GM18909 (cell line): ENCODE measurements at regions not wholly inside any gene's neighbourhood (a gene's known extent, or its start where the extent isn't known, plus 50 kb on each side); places are given as distances from the start of the nearest gene placed in this dataset.
"Not testable (repeated sequence)": the region's sequence is repeated elsewhere in the genome, so short reads cannot be mapped to it uniquely, and the experiment has no call there.

Source experiments
- ATAC-seq: cut with Tn5 transposase; IDR thresholded peaks from one replicate; pipeline ENCODE4 v1.9.1; 2021; ENCODE audit warnings: mild to moderate bottlenecking; ENCODE audit not compliant: unreplicated experiment, poor library complexity

DNA sequence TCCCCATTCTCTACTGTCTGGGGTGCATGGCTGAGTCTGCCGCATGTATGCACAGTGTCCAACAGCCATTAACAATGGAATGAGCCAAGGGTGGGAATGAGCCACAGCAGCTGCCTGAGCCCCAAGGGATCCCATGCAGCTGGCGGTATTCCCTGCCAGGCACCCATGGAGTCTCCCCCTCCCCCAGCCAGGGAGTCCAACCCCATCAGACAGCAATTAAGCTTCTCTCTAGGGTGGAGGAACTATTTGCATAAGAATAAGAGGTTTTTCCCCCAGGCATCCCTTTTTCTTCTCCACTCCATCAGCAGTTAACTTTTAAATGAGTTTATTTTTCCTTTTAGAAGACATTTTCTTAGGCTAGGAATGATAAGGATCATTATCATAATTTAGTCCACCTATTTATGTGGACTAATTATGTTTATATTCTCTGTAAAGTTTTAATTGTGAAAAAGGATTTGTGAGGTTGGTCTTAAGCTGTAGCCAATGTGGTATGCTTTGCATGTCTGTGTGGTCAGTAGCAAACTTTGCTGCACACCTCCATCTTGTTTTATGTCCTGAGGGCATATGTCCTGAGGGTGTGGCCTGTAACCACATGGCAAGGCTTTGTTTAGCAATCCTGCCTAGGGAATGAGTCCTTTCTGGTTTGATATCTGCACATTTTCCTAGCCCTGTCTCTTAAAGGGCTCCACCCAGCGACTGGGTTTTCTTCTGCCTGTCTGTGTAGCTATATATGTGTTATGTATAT lies 158.9 kb upstream of the OLIG3 start:
- no peak for ATAC-seq

DNA sequence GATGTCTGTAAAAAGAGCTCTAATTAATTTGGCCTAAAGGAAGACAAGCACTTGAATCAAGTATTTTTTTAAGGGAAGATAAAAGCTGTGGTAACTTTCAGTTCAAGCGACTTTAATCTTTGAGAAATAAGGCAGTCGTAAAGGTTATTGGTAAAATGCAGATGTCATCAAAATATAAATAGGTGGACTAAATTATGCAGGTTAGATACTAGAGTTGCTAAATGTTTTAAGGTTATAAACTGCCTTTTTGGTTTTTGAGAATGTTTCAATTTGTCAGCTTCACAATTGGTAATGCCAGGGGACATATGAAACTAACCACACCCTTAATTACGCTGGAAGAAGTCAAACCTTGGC lies 159.5 kb upstream of the OLIG3 start:
- no peak for ATAC-seq

DNA sequence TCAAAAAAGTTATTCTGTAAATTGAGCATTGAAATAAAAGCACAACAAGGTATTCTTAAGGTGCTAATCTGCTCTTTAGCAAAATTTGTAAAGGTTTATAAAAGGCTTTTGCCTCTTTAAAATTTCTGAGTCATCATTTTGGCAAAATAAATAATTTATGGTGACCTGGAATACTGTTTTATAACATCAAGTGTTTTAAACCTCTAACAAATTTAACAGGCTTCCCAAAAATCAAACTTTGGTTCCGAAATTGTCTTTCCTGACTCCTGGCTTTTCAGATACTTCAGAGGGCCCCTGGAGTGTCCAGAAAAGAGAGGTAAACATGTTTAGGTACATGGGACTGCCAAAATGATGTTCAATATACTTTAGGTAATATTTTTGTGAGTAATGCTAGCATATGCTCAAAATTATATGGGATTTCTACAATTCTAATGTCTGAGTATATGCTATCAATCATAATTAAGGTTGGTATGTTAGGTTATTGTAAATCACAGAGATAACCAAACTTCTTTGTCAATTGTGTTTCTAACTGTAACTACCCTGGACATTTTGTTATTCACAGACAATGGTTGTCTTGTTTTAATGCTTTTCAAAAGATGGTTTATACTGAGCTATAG lies 160.3 kb upstream of the OLIG3 start:
- ATAC-seq: no peak

DNA sequence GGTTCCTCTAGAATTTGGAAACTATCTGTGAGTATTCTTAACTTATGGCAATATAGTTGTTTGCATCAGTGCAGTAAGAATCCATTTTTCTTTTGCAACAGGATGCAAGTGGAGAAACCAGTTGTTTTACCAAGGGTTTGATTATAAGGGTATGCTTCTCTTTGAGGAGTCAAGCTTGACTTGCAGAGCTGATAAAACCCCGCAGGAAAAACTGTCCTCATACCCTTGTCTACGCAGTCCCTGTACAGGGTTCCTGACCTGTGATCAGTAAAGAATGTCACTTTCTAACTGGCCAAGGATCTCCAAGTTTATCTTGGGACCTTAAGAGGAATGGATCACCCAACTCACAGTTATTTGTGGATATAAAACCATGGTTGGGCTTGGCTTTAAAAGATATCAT lies 161.1 kb upstream of the OLIG3 start:
- ATAC-seq: no peak

DNA sequence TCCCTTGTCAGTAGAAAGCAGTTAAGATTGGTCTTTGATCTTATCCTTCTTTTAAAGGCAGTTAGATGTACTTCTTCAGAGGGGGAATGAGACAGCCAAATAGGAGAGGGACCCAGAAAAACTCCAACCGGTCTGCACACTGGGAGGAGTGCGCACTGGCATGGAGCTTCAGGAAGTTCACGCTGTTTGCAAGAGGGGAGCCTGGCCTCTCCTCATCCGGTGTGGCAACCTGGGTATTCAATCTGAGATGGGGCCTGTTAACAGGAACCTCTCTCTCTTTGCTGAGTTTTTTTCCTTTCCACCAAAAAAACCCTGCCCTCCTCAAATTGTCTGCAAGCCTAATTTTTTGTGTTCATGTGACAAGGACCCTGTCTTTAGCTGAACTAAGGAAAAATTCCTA lies 162.5 kb upstream of the OLIG3 start:
- no peak for ATAC-seq

DNA sequence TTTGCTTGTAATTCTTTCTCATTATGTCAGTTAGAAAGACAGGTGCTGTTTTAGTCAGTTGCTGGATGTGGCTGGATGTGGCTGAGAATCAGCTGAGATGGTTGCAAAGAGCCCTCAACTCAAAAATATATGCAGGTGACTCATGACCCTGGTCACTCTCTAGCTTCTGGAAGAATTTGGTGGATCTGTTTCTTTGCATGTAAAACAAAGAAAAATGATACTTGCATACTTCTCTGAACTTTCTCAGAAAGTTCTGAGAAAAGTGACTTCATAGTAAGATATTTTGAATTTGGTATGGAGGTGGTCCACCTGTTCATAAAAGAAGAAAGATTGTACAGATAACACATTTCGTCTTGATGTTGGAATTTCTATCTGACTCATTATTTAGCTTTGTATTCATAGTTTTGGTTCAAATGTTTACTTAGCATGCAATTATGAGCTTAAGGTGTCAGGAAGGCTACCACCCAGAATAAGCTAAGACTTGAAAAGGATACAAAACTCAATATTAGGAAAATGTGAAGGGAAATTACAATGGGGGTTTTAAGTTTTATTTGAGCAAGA lies 163.2 kb upstream of the OLIG3 start:
- no peak for ATAC-seq

DNA sequence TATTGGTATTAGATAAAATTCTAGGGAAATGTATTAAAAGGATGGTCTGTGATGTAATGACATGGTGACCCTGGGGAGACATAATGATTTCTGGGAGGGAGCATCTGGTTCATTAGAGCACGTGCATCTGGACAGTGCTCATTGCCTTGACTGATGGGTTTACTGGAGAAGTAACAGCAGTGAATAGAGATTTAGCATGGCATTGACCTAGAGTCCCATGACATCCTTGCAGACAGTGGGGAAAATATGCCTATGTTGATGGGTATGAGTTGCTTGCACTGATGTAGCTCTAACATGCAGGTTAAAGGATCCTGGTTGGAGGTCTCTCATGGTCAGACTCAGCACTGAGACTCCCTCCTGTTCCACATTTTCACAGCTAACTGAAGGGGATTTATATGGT lies 164.1 kb upstream of the OLIG3 start:
- no peak for ATAC-seq

DNA sequence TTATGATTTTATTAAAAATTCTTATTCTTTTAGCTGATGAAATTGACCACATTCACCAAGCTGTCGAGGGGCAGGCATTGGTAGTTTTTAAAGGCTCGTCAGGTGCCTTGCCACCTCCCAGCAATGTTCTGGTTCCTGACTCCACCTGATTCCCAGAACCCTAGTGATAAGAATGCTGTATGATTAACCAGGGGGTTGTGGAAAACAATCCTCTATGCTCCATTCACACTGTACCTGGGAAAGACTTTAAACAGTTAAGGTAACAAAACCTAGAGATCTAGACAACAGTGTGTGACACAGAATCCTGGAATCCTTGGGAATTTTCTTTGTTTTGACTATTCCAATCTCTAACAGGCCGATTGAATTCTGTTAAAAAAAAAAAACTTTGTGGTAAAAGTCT lies 165.7 kb upstream of the OLIG3 start:
- ATAC-seq: no peak

DNA sequence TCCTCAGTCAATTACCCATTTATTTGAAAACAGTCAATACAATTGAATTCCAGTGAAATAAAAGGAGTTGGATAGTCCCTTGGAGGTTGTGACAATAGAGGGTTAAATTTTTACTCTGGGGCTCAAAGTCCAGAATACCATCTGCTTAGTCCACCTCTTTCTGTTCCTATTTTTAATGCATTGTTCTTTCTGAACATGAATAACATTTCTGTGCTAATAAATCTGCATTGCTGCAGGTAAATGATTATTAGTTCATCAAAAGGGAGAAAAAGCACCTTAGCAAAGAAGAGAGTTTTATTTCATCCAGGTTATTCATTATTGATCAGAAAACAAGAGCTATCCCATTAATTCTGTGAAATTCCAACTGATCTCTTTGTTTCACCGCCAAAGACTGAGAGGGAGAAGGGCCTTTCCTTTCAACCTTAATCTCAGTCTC lies 166.1 kb upstream of the OLIG3 start:
- no peak for ATAC-seq

DNA sequence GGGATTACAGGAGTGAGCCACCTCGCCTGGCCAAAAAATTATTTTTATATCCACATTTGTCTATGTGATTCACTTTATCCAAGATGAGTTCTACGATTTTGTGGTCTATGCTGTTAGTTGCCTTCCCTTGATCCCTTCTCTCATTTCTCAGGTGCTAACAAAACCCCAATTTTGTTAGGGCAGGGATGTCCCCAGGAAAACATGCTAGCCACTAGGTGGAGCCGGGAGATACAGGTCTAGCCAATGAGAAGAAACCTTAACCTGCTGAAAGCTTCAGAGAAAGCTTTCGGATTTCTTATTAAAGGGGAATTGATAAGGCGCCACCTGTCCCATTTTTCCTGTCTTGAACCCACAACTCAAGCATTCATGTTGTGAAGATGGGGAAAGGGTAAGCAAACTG lies 167.4 kb upstream of the OLIG3 start:
- no peak for ATAC-seq

DNA sequence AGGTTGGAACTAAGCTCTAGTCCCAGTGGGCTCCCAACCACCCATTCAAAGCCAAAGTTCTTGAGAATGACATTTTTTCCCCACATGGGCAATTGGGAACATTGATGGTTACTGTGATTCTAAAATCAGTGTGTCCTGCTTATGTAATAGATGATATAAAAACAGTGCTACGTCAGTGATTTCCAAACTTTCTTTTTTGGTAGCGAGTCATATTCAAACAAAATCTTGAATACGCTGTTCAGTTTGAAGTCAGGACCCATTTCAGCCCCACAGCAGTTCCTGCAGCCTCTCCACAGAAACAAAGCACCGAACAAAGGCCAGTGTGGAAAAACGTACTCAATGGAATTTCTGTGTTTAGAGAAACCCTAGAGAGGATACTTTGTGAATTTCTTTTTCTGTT lies 170.0 kb upstream of the OLIG3 start:
- no peak for ATAC-seq

DNA sequence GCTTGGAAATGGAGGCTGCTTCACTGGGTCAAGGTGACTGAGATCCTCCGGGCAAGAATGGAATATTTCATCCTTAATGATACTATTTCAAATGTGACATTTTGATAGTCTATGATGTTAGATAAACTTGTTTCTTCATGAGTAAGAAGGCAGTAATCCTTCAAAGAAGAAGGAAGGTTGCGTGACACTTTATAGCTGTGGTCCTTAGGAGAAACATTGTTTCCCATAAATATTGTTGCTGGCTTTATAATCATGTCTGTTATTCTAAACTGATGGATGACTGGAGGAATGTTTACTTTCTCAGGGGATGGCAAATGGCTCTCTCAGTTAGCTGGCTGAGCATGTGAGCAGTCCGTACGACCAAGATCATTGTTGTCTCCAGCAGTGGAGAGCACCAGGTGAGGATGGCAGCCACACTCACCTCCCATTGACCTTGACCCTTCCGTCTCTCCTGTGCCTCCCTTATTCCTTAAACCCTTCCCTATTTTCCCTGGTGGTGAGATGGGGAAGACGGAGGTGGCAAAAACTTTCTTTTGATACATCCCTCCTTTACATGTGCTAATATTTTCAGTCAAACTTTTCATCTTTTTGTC lies 171.2 kb upstream of the OLIG3 start:
- no peak for ATAC-seq

DNA sequence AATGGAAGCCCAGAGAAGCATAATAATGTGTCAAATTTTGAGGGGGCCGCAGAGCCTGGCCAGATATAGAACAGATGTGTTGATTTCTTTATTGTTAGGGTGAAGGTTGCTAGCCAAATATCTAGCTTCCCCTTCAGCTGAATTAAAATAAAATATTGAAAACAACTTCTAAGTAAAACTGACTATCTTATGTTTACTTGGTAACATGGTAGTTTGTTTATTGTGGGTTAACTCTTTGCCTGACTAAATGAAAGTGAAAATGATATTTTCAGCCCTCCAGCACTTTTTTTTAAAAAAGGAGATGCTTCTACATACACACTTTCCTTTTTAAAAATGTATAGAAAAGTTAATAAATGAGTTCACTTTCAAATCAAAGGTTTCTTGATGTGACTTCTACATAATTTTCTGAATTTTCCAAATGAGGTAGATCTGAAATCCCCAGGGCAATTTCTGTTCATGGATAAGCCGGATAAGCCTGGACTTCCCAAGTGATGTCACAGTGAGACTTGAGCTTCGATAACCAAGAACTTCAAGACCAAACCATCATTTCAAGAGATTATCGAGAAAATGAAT lies 172.1 kb upstream of the OLIG3 start:
- ATAC-seq: no peak

DNA sequence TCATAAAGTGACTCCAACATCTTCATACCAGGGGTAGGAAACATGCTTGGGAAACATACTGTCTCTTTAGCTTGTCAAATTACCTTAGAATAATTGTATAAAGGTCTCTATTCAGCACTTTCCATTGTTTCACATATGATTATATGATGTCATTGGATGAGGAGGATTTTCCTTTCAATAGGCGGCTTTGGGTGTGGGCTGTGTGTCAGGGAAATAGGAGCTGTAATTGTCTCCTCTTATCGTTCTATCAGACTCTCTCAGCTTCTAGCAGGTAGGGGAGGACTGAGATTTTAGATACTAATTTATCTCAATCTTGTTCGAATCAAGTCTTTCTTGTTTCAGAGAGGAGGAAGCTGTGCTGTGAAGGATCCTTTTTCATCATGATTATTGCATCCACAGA lies 179.4 kb upstream of the OLIG3 start:
- no peak for ATAC-seq

DNA sequence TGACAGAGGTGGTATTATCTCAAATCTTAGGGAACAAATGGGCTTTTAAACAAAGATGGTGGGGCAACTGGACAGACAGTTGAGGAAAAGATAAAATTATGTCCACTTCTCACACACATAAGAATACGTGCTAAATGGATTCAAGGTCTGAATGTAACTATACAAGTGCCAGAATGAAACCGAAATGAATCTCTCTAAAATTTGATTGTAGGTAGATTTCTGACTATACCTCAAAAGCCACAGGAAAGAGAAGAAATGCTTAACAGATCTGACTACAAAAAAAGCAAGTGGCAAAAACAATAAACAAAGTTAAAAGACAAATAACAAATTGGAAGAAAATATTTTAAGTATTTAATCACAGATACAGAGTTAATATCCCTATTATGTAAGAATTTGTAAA lies 182.7 kb upstream of the OLIG3 start:
- no peak for ATAC-seq

DNA sequence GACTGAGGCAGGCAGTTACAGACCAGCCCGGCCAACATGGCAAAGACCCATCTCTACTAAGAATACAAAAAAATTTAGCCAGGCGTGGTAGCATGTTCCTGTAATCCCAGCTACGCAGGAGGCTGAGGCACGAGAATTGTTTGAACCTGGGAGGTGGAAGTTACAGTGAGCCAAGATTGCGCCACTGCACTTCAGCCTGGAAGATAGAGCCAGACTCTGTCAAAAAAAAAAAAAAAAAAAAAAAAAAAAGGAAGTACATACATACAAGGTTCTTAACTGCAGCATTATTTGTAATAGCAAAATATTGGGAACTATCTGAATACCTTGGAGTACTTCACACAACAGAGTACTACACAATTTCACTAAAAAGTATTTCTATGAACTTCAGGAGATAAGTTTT lies 183.5 kb upstream of the OLIG3 start:
- ATAC-seq: no peak

DNA sequence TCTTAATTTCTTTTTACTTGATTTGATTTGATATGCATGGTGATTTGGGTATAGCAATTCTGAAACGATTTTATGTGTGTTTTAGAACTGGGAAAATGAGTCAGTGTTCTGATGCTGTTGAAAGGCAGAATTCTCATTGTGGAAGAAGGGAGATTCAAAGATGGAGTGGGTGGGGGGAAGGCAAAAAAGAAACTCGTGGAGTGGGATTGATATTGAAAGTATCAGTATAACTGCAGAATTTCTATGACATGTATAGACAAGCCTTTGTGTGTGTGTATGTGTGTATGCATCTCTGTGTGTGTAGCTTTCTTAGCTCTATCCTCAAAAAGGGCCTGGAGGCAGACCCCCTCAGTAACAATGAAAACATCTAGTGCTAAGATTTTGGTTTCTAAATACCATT lies 184.3 kb upstream of the OLIG3 start:
- no peak for ATAC-seq

DNA sequence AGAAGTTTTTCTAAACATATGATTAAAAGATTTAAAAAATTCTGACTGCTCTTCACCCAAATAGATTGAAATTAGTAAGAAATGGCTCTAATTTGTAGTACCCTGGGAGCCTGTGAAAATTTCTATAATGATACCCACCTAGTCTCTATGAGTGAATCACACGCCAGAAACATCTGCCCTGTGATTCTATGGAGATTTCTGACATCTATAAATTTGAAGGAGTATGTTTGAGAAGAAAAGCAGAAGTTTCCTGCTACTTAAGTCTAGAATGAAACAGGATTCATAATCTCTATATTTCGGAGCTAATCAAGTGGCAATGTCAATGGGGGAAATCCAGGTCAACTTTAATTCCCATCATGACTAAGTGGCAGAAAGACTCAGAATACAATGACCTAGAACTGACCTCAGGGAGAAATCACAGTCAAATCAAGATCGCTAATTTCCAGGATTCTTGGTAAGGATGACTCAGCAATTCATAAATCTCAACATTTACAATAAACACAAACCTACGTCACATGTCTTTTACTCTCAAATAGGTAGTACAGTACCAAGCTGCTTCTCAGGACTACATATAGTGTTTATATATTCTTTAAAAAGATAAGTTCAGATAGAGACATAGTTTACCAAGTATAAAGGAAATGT lies 186.2 kb upstream of the TNFAIP3 start:
- ATAC-seq: no peak

DNA sequence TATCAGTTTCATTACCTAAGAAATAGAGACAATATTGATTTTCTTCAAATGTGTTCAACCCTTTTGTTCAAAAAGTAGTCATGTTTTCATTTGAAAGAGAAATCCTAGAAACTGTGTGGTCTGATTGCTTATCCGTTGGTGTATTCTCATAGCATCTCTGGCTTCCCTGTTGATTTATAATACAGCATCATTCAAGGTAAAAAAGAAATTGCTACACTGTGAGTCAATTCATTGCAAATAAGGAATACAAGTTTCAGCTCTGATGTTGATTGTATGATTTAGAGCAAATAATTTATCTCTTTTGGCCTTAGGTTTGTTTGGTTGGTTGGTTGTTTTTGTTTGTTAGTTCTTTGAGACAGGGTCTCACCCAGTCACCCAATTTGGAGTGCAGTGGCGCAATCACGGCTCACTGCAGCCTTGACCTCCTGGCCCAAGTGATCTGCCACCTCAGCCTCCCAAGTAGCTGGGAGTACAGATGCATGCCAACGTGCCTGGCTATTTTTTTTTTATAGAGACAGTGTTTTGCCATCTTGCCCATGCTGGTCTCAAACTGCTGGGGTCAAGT lies 185.5 kb upstream of the TNFAIP3 start:
- no peak for ATAC-seq

DNA sequence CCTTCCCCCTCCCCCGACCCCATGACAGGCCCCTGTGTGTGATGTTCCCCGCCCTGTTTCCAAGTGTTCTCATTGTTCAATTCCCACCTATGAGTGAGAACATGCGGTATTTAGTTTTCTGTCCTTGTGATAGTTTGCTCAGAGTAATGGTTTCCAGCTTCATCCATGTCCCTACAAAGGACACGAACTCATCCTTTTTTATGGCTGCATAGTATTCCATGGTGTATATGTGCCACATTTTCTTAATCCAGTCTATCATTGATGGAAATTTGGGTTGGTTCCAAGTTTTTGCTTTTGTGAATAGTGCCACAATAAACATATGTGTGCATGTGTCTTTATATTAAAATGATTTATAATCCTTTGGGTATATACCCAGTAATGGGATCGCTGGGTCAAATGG lies 184.4 kb upstream of the TNFAIP3 start:
- ATAC-seq: not testable (repeated sequence)

DNA sequence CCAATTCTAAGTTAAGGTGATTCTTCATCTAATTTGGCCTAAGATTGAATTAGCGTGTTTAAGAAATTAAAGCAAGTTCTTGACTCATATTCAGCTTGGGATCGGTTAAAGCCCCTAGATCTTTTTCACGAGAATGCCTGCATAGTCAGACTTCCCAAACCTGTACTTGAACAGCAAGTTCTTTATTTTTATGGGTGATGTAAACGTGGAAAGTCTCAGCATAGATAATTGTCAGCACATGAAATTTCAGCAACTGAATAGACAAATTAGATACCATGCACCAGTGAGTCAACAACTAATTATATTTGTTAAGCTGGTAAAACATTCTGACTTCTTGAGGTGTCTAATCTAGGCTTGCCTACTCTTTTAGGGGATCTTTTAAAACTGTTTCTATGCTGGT lies 183.1 kb upstream of the TNFAIP3 start:
- no peak for ATAC-seq
